NOMO-1 (cell line): ENCODE measurements at regions not wholly inside any gene's neighbourhood (a gene's known extent, or its start where the extent isn't known, plus 50 kb on each side); places are given as distances from the start of the nearest gene placed in this dataset.

Experiments used
- DNase-seq, 2 experiments: peaks; one replicate each; lab custom pipeline; 2025; ENCODE audit not compliant: unreplicated experiment in 2 of 2; lab: John Stamatoyannopoulos, UW

DNA sequence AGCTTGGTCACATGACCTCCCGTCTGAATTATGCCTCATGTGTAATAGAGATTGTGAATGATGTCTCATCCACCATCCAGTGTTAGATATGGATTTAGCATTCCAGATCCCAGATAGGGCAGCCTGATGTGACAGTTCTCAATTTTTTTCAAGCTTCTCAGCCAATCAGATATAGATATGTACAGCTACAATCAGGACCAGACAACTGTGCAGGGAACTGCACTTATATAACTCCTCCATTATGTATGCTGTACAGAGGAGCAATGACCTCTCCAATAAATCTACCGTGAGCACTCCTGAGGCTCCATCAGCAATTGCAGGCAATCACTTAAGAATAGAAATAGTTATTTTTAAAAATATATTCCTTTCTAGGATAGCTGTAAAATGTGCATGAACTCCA lies 722.8 kb upstream of the SOX9 start:
- no peak for DNase-seq

DNA sequence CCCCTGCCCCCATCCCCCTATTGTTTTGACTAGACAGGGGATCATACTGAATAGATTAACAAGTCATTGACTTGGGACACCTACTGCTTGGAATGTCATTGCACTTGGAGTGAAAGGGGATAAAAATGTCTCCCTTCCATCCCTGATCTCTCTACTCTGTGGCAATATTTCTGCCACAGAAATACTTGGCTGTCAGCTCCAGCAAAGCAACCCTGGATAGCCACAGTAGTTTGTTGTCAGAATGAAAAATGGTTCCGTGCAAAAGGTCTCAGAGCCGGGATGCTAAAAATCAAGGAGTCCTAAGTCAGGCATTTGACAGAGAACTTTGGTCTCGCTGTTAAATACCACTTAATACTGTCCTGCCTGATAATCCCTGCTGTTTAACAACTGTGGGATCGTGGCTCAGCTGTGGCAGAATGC lies 722.0 kb upstream of the SOX9 start:
- DNase-seq: no peak

DNA sequence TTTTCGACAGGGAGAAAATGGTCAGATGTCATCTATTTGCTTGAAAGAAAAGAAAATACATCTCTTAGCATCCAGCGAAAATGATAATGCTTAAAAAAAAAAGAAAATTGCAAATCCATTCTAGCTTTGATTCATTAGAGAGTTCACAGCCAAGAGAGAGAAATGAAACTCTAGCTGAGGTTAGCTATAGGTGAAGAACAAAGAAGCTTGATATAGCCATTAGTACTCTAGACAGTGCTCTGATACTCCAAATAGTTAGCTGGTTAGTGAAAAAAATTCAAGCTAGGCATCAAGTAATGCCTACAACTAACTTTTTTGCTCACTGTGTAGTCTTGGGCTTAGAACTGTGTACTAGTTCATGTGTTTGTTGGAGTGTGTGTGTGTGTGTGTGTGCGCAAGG lies 721.6 kb upstream of the SOX9 start:
- no peak for DNase-seq

DNA sequence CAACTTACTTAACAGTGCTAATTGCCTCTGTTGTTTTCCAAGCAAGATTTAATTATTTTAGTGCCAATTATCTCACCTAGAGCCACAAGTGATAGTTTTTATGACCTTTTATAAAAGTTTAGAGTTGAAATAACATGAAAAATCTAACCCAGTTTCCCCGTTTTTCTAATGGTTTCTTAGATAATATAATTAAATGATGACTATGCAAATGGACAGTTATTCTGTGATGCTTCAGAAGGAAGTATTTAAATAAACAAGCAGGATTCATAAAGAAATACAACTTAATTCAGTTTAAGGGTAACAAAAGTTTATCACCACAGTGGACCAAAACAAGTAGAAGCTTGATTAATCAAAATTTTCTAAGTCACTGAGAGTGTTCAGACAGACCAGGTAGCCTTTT lies 721.2 kb upstream of the SOX9 start:
- no peak for DNase-seq

DNA sequence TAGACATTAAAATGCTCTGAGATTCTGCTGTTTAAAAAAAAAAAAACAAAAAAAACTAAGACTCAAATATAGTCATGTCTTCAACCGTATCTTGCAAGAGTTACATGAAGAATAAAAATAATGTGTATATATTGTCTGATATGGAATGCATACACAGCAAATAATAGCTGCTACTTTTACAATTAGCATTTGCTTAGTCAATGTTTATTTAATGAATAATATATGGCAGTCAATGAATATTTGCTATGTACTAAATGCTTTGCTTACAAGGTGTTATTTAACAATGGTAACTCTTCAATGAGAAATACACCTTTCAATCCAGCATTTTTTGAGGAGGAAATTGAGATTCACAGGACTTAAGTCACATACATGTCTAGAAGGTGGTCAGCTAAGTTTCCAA lies 718.8 kb upstream of the SOX9 start:
- no peak for DNase-seq

DNA sequence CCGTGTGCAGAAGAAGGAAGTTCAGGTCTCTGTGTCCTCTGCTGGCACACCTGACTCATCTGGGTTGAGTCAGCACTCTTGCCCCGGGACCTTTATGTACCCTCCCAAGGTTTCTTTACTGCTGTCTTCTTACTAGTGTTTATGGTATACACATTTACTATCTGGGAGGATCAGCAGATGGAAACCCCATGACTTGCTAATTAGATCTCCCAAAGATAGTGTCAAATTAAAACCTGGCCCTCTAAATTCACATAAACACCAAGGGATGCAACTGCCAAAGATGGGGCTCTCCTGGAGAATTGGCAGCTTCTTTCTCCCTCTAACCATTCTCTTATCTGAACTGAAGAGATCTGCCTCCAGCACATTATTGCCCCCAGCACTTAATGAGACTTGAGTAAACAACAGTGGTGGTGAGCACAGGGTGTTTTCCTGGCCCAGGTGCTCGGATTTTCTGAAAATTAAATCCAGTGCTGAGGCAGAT lies 718.1 kb upstream of the SOX9 start:
- DNase-seq: no peak

DNA sequence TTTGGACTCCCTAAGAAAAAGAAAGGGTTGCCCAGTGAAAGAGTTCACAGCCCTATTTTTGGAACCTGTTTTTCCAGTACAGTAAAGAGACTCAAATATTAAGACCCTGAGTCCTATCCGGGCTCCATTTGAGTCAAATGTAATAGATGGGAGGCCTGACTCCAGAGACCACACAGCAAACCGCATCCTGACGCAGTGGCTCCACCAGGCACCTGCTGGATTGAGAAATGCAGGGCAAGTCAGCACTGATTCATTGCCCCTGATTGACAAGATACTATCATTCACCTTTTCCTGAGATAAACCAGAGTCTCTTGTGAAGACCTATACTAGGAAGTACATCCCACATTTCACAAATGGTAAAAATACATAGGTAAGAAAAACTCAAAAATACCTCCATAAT lies 715.7 kb upstream of the SOX9 start:
- no peak for DNase-seq

DNA sequence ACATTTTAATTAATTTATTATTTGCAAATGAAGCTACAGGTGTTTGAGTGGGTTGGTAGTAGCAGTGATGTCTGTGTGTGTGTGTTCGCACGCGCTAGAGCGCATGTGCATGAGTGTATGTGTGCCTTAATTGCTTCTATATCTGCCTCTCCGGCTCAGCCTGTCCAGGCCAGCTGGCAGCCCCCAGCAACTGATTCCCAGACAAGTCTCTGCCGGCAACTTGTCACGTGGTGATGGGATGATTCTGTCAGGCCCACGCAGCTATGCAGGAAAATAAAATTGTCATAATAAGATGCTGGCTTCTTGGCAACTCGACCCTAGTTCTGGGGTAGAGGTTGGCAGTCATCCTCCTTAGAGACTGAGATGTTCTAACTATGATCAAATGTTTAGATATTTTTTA lies 712.8 kb upstream of the SOX9 start:
- DNase-seq: no peak

DNA sequence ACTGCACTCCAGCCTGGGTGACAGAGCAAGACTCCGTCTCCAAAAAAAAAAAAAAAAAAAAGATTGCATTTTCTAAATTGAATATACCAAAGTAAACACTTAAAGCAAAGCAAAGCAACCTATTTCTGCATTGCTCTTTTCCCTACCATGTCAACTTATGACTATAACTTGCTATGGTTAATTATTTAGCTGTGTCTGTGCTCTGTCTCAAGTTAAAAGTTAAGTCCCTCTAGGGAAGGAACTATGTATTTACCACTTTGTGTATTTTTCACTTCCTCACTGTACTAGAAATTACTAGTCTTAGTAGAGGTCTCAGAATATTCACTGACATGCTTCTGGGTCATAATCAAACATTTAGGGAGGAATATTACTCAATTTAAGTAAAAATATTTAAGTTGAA lies 711.7 kb upstream of the SOX9 start:
- DNase-seq: no peak

DNA sequence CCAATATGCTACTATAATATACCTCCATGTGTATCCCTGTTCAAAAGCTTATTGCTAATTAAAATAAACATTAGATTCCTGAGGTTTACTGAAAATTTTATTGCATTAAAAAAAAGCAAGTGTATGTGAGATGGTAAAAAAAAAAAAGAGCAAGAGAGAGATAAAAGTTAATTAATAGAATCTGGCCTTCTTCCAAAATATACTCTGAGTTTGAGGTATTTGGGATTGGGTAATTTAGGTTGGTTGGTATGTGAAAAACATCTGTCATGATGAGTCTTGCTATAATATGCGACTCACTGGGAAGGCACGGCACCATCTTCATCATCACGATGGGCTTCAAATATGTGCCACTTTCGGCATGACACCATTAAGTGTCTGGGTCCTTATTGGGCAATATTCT lies 711.1 kb upstream of the SOX9 start:
- DNase-seq: no peak

DNA sequence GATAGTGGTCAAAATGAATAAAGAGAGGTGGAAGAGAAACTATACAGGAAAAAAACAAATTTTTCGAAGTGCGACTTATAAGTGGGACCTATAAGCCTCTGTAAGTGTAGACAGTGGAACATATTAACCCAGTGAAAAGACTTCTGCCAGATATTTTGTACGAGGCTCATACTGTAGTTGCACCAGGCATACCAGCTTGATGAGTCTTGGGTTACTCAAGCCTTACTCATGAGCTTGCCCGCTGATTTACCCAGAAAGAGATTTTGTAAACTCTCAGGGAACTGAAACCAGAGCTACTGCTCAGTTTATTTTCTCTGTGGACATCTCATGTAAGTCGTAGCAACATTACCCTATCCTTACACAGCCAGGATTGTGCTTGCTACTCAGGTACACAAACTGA lies 708.0 kb upstream of the SOX9 start:
- DNase-seq: peak; percentile 84 to 93

DNA sequence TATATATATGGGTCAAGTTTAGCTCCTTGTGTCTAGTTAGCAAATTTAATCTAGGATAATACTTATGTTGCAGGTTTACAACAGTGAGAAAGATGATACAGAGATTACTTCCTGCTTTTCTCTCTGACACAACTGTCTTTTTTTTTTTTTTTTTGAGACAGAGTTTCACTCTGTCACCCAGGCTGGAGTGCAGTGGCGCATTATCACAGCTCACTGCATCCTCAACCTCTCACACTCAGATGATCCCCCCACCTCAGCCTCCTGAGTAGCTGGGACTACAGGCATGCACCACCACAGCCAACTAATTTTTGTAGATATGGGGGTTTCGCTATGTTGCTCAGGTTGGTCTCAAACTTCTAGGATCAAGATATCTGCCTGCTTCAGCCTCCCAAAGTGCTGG lies 706.9 kb upstream of the SOX9 start:
- peak in 1 of 2 experiments; percentile 12 for DNase-seq

DNA sequence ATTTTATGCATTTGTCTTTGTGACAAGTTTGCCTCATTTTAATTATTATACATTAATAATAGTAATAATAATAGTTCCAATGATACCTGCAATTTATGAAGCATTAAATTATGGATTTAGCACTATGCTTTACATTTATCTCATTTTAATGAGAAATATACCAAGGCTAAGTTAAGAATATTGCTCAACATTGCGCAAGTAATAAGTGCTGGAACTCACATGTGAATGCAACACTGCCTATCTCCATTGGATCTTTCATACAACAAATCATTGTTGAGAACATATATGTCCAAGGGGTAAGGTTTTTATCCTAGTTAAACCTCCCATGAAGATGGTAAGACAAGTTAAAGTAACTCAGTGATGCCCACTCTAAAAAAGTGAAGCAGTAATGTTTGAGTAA lies 703.7 kb upstream of the SOX9 start:
- peak; percentile 4 to 37 for DNase-seq

DNA sequence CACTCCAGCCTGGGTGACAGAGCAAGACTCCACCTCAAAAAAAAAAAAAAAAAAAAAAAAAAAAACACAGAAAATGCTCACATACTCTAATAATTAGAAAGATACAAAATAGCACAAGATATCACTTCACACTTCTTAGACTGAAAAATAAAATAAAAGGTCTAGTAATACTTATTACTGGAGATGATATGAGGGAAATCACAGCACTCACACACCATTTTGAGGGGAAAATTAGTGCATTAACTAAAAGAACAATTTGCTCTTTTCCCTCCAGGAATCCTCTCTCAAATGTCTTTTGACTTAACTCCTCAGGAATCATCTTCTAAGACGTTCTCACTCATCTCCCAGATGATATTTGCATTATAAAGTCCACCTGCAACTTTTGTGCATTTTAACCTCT lies 697.9 kb upstream of the SOX9 start:
- DNase-seq: no peak

DNA sequence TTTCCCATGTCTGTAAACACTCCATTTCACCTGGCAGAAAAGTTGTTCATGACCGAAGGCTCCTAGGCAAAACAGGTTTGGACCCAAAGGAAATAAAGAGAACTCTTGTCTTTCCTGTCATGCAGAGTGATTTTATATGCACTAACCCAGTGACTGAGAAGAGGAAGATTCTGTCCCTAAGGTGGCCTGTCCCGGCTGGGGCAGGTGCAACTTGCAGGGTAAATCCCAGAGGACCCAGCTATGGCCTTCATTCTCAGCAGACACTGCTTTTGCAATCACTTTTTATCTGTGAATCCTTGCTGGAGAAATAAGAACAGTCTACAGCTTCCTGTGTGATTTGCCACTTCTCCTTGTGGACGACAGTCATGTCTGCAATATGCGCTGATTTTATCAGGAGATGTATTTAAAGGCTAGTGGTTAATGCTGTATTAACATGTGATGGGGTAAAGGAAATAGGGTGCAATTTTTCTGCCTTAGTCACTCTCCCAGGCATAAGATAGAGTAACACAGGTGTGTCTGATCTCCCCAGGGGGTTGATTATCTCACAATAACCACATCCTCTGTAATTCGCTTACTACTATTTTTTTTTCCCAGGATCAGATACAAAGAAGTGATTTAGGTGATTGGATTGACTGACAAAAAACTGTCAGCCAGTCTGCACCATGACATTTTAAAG lies 696.8 kb upstream of the SOX9 start:
- no peak for DNase-seq

DNA sequence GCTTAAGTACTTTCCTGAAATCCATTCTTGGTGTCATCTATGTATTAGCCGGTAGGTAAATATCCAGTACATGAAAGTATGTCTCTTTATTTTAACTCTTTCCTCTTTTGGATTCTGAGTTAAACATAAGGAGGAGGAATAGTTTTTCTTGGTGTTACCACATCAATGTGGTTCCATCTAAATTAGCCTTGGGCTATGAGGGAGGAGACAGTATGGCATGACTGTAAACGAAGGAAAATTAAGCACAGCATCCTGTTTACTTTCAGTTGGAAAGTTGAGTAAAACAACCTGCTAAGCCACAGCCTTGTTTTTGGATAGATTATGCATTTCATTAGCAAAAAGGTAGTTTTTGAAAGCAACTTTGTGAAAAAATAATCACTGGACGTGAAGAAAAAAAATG lies 693.0 kb upstream of the SOX9 start:
- no peak for DNase-seq

DNA sequence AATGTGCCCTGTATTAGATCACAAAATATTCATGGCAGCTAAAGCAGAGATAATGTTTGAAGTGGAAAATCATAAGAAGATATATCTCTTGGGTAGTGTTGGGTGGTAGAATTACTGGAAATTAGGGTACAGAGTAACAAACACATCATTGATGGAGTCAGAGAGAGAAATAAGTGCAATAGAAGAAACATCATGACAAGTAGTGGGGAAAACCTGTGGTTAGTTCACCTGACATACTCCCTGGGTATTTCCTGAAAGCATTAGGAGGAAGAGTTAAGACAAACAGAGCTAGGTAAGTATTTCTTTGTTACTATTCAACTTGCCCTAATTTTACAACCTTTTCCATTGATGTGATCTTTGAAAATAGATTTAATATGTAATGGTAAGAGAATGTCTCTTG lies 691.9 kb upstream of the SOX9 start:
- DNase-seq: no peak

DNA sequence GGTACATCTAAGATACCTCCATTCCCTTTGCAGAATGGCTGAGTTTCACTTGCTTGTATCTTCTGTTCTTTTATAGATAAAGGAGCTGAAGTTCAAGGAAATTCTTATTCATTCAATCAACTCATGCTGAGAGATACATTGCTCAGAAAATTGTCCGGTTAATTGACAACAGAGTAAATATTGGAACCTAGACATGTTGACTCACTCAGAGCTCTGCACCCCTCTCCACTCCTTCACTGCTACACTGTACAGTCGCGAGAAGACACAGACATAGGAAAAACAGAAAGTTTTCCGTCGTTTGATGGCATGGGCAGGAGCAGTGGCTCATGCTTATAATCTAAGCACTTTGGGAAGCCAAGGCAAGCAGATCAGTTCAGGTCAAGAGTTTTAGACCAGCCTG lies 690.5 kb upstream of the SOX9 start:
- DNase-seq: no peak

DNA sequence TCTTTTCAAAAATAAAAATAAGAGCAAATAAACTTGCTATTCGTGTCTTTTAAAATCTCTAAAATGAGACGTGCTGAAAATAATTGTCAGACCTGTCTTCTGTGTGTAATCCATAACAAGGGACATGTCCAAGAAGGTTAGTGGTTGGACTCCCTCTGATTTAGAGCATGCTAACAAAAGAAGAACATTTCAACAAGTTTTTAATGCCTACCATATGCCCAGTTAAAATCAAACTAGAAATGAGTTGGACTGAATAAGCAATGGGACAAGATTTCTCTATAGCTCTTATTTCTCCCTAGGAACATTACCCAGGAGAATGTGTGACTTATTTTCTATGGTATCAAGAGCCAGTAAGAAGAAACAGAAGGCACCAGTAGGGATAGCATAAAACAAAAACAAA lies 689.7 kb upstream of the SOX9 start:
- DNase-seq: no peak

DNA sequence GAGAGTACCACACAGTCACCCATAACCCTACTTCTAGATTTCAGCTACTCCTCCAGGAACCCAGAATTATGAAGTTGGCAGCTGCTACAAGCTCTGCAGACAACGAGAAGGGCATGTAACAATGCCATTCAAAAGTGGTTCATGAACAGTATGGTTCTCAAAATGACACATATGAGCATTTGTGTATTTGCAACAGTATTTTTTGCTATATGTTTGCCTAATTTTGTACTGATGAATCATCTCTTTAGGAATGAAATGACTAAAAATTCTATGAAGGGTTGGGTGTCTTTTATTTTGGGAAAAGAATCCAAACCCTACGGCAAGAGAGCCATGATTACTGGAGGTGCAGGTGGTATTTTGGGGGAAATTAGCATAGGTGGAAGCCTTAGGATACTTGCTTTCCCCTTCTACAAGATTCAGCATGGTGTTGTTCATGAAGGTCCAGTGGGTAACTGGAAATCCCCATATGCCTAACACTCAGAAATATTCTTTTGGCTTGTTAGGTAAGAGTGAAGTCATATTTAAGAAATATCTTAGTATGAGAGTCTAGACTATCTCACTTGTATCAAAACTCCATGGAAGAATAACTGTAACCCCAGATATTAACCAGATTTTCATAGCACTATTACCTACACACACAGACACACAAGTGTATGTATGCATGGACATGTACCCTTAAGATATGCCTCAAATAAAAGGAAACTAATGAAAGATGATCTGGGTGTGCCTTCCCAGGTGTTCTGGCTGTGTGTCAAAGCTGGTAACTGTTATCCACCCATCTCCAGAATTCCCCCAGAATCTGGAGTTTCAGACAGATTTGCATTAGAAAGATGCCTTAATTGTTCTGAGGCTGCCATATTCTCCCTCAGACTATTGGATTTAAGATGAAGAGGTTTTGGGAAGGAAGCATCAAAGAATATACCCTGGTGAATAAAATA lies 688.2 kb upstream of the SOX9 start:
- no peak for DNase-seq

DNA sequence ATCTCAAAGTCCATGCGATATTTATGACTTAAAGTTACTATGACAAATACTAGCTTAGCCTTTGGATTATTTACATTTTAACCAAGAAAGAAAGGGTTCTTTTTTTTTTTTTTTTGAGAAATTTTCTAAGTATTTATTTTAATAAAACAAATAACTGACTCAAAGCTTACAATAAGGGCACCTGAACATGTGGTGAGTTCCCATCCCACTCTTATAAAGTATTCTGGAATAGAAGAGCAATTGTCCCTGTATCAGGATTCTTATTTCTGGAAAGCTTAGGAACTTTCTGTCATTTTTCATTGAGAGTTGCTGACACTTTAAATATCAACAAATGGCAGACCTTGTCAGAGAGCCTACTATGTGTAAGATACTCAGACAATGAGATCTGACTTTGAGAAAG lies 686.1 kb upstream of the SOX9 start:
- no peak for DNase-seq

DNA sequence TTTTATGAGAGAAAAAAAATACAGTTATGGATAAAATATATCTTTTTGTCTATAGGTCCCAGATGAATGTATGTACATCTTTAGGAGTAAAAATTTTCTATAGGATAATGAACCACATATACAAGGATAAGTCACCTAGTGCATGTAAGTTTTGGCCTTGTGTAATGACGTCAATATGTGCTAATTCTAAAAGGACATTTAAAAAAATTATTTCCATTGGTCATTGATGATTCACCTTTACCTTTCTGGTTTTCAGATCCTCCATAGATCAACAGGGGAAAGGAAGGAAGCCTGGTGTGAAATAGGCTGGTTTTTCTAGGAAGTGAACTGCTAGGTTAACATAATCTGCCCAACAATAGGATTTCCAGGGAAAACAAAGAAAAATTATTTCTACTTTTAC lies 684.3 kb upstream of the SOX9 start:
- no peak for DNase-seq
